ENCODE measurements at regions not wholly inside any gene's neighbourhood (a gene's known extent, or its start where the extent isn't known, plus 50 kb on each side); places are given as distances from the start of the nearest gene placed in this dataset.

DNA sequence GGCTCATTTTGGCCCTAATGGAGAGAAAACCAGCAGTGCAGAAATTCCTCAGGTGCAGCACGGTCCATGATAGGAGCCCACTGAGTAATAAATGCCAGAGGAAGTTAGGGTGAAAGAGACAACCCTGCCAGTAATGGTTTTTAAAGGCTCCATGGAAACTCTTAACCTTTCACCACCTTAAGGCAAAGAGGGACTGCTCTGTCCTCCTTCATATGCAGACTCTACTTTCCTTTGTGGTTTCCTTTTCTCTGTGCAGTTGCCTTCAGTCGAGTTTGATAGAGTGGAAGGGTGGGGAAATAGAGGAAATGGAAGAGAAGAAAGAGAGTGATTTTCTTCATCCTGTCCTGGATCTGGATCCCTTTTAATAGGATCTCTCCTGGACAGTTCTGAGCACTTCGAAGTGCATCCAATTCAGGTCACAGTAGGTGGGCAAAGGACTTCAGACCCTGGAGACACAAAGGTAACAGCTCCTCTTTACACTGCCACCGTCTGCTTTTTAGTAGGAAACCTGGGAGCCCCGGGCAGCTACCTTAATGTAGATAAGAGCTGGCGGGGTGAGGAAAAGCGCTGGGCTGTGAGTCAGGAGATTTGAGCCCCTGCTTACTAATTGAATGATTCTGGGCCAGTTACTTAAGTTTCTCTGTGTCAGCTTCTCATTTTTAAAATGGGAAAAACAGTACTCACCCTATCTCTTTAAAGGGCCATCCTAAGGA, 294.8 kb downstream of the KCNRG start:
- ATAC-seq (ENCODE audit: poor library complexity) (no peak), DNase-seq (no peak)
- intact Hi-C loops (cut with DNase I): no loop called here

DNA sequence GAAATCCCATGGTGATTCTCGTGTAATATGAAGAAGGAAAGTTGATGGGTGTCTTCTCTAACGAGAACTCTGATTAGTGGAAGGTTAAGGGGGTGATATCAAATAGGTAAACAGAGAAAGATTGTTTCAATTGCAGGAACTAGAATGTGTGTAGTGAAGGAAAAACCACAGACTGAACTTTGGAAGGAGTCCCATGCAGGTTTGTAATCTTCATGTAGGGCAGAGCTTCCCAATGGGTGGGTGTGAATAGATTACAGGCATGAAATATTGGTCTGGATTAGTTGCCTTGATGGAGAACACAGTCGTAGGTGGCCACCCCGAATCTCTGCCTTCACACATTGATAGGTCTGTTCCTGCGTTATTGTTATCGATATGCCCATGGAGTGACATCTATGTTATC, 295.5 kb downstream of the KCNRG start:
- DNase-seq (no peak), ATAC-seq (ENCODE audit: poor library complexity) (no peak)
- intact Hi-C loops (cut with DNase I): no loop called here

DNA sequence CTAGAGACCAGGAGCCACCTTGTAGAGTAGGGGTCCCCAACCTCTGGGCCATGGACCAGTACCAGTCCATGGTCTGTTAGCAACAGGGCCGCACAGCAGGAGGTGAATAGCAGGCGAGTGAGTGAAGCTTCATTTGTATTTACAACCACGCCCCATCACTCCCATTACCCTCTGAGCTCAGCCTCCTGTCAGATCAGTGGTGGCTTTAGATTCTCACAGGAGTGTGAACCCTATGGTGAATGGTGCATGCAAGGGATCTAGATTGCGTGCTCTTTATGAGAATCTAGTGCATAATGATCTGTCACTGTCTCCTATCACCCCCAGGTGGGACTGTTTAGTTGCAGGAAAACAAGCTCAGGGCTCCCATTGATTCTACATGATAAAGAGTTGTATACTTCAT, 303.6 kb downstream of the KCNRG start:
- DNase-seq (no peak), ATAC-seq (ENCODE audit: poor library complexity) (no peak)
- intact Hi-C loops (cut with DNase I): no loop called here

DNA sequence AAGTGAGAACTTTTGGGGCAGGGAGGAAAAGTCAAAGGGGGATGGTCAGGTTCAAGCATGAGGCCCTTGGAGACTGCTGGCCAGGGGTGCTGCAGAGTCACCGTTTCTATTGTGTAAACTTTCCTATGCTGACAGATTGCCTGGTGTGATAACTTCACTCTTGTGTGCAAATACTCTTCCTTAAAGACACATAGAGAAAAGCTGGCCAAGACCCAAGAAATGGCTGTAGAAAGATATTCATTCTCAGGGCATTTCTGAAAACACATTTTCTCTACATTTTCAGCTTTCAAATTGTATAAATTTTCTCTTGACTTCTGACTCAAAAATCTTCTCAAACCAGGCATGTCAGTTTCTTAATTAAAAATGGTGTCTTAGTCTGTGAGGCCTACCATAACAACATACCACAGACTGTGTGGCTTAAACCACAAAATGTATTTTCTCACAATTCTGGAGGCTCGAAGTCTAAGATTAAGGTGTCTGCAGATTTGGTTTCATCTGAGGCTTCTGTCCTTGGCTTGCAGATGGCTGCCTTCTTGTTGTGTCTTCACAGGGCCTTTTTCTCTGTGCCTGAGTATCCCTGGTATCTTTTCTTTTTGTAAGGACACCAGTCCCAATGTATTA, 304.5 kb downstream of the KCNRG start:
- no peak for ATAC-seq (ENCODE audit: poor library complexity)
- intact Hi-C loops (cut with DNase I): no loop called here
- no peak for DNase-seq

DNA sequence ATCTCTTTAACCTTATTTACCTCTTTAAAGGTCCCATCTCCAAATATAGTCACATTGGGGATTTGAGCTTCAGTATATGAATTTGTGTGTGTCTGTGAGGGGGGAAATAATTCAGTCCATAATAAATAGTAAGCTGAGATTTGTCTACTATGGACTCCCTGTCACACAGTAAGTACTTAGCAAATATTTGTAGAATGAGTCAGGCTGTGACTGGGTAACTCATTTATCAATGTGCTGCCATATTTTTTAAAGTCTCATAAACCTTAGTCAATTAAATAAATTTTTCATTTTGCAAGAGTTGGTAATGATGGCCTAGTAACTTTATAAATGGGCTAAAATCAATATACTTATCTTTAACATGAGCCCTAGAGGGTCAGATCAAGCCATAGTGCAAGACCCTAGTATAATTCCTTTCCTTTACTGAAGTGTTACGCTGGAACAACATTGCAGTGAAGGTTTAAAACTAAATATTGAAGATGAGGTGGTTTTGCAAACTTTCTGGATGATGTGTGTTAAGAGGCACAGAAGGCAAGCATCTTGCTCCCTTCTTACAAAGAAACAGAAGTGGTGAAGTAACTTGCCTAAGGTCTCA, 305.1 kb downstream of the KCNRG start:
- no peak for ATAC-seq (ENCODE audit: poor library complexity)
- intact Hi-C loops (cut with DNase I): no loop called here
- no peak for DNase-seq

DNA sequence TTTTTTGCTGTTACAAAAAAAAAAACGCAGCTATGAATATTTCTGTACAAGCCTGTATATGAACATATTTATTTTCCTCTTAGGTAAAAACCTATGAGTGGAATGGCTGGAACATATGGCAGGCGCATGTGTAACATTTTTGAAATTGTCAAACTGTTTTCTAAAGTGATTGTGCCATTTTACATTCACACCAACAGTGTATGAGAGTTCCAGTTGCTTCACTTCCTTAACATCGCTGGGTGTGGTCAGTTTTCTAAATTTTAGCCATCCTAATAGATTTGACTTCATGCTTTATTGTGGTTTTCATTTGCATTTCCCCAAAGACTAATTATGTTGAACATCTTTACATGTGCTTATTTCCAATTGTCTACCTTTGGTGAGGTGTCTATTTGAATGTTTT, 306.8 kb downstream of the KCNRG start:
- ATAC-seq (ENCODE audit: poor library complexity) (no peak), DNase-seq (no peak)
- intact Hi-C loops (cut with DNase I): no loop called here

DNA sequence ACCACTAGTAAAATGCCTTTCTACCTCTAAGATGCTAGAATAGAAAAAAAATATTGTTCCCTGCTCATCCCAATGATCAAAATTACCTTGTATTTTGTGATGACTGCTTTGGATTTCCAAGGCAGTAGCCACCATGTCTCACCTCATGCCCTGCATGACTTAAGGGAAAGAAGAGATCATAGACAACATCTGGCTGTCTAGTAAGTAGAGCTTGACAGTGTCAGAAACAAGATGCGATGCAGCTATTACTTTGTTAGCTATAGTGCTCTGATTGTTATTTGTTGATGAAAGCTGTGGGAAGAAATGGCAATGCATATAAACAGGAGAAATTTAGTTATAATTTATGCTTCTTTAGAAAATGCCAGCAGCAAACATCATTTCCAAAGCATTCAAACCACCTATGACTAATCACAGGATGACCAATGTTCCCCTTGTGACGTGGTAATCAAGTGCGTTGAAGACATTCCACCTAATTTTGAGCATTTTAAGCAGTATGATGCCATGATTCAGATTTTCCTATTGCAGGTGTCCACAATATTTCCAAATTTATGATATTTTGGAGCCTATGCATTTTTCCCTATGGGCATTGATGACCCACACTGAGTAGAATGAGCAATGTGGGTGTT, 308.3 kb downstream of the KCNRG start:
- ATAC-seq (ENCODE audit: poor library complexity) (no peak), DNase-seq (no peak)
- intact Hi-C loops (cut with DNase I): no loop called here

DNA sequence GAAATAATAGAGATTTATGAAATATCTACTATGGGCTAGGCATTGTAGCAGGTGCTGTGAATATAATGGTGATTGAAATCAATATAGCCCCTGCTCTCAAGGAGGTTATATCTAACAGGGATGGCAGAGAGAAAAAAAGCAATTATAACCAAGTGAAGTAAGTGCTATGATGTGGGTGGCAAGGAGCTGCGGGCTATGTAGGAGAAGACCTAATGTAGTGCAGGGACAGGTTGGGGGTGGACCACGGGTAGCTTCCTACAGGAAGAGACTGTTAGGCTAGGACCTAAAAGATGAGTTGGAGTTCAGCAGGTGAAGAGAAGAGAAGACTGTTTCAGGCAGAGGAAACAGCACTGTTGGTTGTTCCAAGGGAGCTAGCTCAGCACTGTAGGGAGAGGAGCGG, 311.0 kb downstream of the KCNRG start:
- no peak for DNase-seq
- no peak for ATAC-seq (ENCODE audit: poor library complexity)
- intact Hi-C loops (cut with DNase I): no loop called here

DNA sequence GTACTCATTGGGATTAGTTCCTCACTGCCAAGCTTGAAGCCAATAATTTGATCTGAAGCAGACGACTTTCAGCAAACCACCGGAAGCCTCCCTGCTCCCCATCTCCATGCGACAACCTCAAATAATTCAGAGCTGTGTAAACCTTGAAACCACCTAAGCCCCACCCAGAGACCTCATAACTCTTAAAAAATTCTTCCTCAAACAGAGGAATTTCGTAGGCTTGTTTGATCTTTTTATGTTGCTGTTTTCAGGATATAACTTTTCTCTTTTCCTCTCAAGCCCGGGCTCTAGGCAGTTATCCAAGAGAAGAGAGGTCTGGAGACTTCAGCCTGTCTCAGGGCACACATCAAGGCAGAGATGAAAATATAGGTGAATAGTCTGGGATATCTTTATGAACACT, 311.6 kb downstream of the KCNRG start:
- intact Hi-C loops (cut with DNase I): no loop called here
- no peak for ATAC-seq (ENCODE audit: poor library complexity)
- DNase-seq: no peak

DNA sequence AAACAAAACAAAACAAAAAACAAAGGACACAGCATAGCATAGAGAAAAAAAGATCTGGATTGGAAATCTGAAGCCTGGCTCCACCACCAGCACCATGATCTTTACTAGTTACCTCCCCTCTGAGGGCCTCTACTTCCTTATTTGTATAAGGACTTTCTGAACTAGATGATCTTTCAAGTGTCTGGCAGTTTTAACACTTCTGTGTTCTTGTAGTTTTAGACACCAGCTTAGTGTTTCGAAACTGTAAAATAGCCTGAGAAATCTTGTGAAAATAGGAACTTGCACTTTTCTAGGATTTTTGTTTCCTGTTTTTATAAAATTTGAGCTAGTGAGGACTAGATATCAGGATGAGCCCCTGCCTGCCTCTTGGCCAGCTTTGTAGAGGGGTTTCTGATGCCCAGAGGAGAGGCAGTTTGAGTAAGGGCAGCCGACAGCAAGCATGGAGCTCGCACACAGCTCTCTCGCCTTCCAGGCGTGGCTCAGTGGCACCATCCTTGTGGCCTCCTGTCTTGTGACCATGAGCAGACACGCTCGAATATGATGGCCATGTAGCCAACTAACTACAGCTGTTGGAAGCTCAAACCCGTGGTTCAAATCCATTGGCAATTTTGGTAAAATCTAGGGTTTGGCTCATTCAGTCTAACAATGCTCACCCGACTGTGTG, 319.0 kb downstream of the KCNRG start:
- DNase-seq (no peak), ATAC-seq (ENCODE audit: poor library complexity) (peak; percentile 63)
- intact Hi-C loops (cut with DNase I): no loop called here

DNA sequence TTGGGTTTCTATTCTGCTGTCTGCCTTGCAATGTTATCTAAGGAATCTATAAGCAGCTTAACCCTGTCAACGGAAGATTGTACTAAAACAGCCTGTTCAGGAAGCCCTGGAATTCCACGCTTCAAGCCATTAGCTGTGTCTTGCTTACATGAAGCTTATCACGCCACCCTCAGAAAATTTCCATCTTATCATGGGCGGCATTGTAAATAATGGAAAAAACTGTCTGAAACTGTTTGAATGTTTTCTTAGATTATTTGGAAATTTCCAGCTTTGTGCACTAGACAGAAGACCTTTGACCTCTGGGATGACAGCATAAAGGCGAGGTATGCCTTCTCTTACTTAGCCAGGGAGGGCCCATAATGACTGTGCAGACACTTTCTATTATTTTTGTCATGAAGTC, 319.7 kb downstream of the KCNRG start:
- no peak for DNase-seq
- ATAC-seq (ENCODE audit: poor library complexity): no peak
- intact Hi-C loops (cut with DNase I): no loop called here

DNA sequence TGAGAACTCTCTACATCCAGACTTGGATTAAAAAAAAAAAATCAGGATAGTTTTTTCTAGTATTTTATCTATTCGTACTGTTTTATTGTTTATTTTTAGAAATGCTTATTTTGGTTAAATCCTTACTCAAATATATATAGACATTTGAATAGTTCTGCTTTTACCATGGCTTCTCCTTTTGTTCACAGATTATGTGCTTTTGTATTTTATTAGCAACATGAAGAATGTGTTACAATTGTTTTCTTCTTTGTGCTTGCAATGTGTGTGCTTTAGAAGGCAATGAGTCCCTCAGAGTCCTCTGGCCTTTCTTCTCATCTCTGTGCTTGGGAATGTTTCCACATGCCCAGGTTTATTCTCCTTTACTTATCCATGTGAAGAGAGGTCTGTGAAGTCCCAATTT, 324.0 kb downstream of the KCNRG start:
- intact Hi-C loops (cut with DNase I): no loop called here
- no peak for DNase-seq
- no peak for ATAC-seq (ENCODE audit: poor library complexity)

DNA sequence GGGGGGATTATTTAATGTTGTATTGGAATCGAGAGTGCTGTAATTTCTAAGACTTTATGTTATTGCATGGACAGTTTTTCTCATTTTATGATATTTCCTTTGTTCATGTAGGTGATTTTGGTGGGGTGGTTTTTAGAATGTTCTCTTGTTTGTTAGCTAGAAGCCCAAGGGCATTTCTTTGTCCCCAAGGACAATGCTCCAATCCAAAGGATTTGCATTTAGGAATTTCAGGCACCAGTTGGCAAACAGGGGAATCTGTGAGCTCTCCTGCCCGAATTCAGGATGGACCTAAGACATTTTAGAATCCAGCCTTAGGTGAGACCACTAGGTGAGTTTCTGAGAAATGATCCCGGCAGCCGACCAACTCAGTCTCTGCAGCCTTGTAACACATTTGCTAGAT, 324.9 kb downstream of the KCNRG start:
- ATAC-seq (ENCODE audit: poor library complexity) (no peak), DNase-seq (no peak)
- intact Hi-C loops (cut with DNase I): no loop called here

DNA sequence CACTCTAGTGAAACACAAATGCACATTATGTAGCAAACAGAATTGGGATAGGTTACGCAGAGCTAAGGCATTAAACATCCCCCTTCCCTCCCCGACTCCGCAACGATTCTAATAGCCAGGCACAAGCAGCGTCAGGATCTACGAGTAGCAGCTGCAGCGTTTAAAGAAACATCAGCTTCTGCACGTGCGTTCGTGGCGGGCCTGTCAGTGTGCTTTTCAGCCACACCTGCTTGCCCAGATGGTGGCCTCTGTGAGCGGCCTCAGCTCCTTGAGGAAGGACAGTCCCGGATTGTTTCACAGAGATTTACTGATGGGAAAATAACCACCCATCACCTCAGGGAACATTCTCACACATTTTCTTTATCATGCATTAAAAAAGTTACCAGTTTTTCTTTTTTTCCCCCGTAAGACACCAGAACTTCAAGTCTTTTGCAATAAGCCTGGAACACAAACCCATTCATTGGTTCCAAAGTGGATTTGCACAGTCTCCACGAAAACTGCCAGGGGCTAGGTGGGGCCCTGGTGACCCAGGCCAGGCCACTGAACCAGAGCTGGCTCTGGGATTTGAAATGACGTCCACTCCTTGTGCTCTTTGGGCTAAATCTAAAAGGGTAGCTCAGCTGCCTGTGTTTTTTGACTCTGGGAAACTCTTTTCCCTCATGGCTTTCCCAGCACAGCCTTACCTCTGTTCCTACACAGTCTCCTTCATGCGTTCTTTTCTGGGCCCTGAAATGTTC, 325.5 kb downstream of the KCNRG start:
- DNase-seq: peak; percentile 63
- intact Hi-C loops (cut with DNase I): no loop called here
- ATAC-seq (ENCODE audit: poor library complexity): peak; percentile 72

DNA sequence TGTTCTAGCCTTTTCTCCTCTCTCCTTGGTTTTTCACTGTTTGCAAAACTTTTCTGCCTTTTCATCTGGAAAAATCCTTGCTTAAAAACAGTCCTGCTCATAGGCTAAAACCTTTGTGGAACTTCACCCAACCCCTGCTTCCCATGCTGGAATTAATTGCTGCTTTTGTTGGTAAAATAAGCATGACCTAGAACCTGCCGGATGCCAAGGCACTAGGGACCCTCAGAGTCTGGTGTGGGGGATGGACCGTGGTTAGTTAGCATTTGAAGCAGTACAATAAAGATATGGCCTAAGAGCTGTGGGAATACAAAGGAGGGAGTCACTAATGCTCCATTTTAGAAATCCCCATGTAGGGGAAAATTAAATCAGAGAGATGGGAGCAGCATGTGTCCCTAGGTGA, 326.3 kb downstream of the KCNRG start:
- DNase-seq (no peak), ATAC-seq (ENCODE audit: poor library complexity) (no peak)
- intact Hi-C loops (cut with DNase I): no loop called here

DNA sequence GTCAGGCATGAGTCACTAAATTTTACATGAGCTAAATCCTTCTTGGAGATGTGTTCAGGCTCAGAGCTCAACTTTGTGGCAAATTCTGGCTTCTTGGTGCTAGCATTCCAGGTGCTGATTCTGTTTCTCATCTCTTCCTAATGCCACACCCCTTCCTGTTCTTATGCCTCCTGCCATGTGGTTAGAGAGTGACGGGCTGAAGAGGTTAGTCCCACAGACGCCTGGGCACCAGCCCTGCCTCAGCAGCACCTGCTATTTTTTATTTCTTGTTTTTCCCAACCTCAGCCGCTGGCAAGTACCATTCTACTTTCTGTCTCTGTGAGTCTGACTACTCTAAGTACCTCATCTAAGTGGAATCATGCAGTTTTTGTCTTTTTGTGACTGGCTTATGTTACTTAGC, 329.5 kb downstream of the KCNRG start:
- no peak for ATAC-seq (ENCODE audit: poor library complexity)
- DNase-seq: no peak
- intact Hi-C loops (cut with DNase I): no loop called here

DNA sequence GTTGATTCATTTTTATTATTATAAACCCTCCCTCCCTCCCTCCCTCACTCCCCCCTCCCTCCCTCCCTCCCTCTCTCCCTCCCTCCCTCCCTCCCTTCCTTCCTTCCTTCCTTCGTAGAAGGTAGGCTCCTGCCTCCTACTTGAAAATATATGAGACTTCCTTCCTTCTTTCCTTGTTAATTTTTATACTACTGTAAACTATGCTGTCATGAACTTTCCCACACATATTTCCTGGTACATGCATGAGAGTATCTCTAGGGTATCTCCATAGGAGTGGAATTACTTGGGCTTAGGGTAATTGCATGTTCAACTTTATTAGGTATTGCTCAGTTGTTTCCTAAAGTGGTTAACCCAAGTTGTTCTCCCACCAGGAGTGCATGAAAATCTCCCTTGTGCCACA, 330.6 kb downstream of the KCNRG start:
- intact Hi-C loops (cut with DNase I): no loop called here
- DNase-seq: no peak
- no peak for ATAC-seq (ENCODE audit: poor library complexity)

DNA sequence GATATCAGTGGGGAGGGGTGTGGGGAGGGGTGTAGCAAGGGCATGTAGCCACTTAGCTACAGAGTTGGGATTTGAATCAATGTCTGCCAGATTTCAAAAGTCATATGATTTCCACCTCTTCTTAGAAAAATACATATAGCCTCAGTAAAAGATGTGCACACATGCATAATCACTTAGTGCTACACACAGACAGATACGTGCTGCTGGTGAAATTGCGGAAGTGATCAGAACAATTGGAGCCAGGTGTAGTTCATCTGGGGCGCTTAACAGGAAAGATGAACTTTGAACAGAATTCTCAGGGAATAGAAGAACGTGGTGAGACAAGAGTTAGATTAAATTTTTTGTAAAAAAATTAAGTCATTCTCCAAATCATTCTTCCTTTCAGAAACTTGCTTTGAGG, 333.1 kb downstream of the KCNRG start:
- DNase-seq (no peak), ATAC-seq (ENCODE audit: poor library complexity) (no peak)
- intact Hi-C loops (cut with DNase I): no loop called here
